HG03457 (cell line): ENCODE measurements at regions not wholly inside any gene's neighbourhood (a gene's known extent, or its start where the extent isn't known, plus 50 kb on each side); places are given as distances from the start of the nearest gene placed in this dataset.
"Not testable (repeated sequence)": the region's sequence is repeated elsewhere in the genome, so short reads cannot be mapped to it uniquely, and the experiment has no call there.

Source experiments
- ATAC-seq: cut with Tn5 transposase; IDR thresholded peaks from one replicate; pipeline ENCODE4 v1.9.1; 2021; ENCODE audit warnings: moderate number of reproducible peaks; ENCODE audit not compliant: unreplicated experiment

- ATAC-seq: no peak
Measured at GRCh38 chr12:127761880-127762279, 505.1 kb upstream of the TMEM132C start.

- ATAC-seq: no peak
Measured at GRCh38 chr12:127767656-127768055, 499.3 kb upstream of the TMEM132C start.

- ATAC-seq: no peak
Measured at GRCh38 chr12:127770118-127770517, 496.9 kb upstream of the TMEM132C start.

- no peak for ATAC-seq
Measured at GRCh38 chr12:127771546-127771945, 495.4 kb upstream of the TMEM132C start.

GRCh38 chr12:127773520-127773919 is 493.4 kb upstream of the TMEM132C start:
- no peak for ATAC-seq

GRCh38 chr12:127774828-127775227 is 492.1 kb upstream of the TMEM132C start:
- ATAC-seq: no peak

- ATAC-seq: no peak
Measured at GRCh38 chr12:127779301-127780045, 487.5 kb upstream of the TMEM132C start.

- ATAC-seq: no peak
Measured at GRCh38 chr12:127780881-127781280, 486.1 kb upstream of the TMEM132C start.

- ATAC-seq: no peak
Measured at GRCh38 chr12:127781336-127781735, 485.6 kb upstream of the TMEM132C start.

GRCh38 chr12:127785540-127785939 is 481.4 kb upstream of the TMEM132C start:
- ATAC-seq: no peak

- ATAC-seq: no peak
Measured at GRCh38 chr12:127785986-127786590, 480.9 kb upstream of the TMEM132C start.

- no peak for ATAC-seq
Measured at GRCh38 chr12:127787544-127787943, 479.4 kb upstream of the TMEM132C start.

GRCh38 chr12:127790376-127790775 is 476.6 kb upstream of the TMEM132C start:
- no peak for ATAC-seq

GRCh38 chr12:127791217-127791616 is 475.8 kb upstream of the TMEM132C start:
- no peak for ATAC-seq

GRCh38 chr12:127797918-127798317 is 469.1 kb upstream of the TMEM132C start:
- ATAC-seq: no peak

- ATAC-seq: no peak
Measured at GRCh38 chr12:127802271-127802670, 464.7 kb upstream of the TMEM132C start.

- no peak for ATAC-seq
Measured at GRCh38 chr12:127803545-127803944, 463.4 kb upstream of the TMEM132C start.

GRCh38 chr12:127809275-127809674 is 457.7 kb upstream of the TMEM132C start:
- no peak for ATAC-seq

- no peak for ATAC-seq
Measured at GRCh38 chr12:127810041-127810440, 456.9 kb upstream of the TMEM132C start.

- not testable (repeated sequence) for ATAC-seq
Measured at GRCh38 chr12:127810459-127810858, 456.5 kb upstream of the TMEM132C start.

GRCh38 chr12:127811988-127812387 is 455.0 kb upstream of the TMEM132C start:
- ATAC-seq: no peak

GRCh38 chr12:127813147-127813546 is 453.8 kb upstream of the TMEM132C start:
- ATAC-seq: no peak

- ATAC-seq: no peak
Measured at GRCh38 chr12:127819056-127819455, 447.9 kb upstream of the TMEM132C start.
